ENCODE measurements at regions not wholly inside any gene's neighbourhood (a gene's known extent, or its start where the extent isn't known, plus 50 kb on each side); places are given as distances from the start of the nearest gene placed in this dataset.

DNA sequence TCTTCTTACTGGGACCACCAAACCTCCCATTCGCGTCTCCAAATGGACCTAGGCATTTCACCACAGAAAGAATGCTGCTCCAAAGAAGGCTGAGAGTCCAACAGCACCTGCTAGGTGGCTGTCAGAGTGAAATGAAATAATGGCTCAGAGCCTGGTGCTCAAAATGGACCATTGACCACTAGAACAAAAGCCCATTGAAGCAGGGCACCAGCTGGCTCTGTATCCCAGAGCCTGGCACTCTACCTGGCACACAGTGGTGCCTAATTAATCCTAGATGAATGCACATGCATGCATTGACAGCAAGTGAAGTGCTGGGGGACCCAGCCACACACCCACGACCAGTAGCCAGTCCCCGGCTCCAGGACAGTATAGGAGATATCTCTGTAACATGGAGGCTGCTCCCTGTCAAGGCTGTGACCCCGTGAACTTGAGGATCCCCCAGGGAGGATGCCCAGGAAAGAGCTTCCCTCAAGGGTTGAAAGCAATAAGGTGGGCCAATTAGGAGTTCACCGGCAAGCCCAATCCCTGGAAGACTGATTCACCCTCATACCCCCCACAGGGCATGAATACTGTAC lies 261.3 kb downstream of the TNS1 start:
- TF ChIP-seq, protein P1, sequence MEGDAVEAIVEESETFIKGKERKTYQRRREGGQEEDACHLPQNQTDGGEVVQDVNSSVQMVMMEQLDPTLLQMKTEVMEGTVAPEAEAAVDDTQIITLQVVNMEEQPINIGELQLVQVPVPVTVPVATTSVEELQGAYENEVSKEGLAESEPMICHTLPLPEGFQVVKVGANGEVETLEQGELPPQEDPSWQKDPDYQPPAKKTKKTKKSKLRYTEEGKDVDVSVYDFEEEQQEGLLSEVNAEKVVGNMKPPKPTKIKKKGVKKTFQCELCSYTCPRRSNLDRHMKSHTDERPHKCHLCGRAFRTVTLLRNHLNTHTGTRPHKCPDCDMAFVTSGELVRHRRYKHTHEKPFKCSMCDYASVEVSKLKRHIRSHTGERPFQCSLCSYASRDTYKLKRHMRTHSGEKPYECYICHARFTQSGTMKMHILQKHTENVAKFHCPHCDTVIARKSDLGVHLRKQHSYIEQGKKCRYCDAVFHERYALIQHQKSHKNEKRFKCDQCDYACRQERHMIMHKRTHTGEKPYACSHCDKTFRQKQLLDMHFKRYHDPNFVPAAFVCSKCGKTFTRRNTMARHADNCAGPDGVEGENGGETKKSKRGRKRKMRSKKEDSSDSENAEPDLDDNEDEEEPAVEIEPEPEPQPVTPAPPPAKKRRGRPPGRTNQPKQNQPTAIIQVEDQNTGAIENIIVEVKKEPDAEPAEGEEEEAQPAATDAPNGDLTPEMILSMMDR (IDR thresholded peaks at IDR 0.05) = no peak
- TF ChIP-seq ZFX (IDR thresholded peaks at IDR 0.05; ENCODE audit: borderline replicate concordance) = no peak
